HepG2 (cell line): ENCODE measurements at regions not wholly inside any gene's neighbourhood (a gene's known extent, or its start where the extent isn't known, plus 50 kb on each side); places are given as distances from the start of the nearest gene placed in this dataset.

Source experiments
- EZH2 ChIP-seq: conservative IDR thresholded peaks from 2 replicates; pipeline ENCODE4 v1.6.1; 2012; ENCODE audit warnings: mild to moderate bottlenecking, low read depth, low read length, moderate library complexity
- TF ChIP-seq, protein P1 (sequence below): sonication (generic); formaldehyde crosslinking; IDR thresholded peaks from 2 replicates; pipeline ENCODE4 v1.5.0; 2020; ENCODE audit warnings: mild to moderate bottlenecking, missing genetic modification reagents, moderate library complexity

DNA sequence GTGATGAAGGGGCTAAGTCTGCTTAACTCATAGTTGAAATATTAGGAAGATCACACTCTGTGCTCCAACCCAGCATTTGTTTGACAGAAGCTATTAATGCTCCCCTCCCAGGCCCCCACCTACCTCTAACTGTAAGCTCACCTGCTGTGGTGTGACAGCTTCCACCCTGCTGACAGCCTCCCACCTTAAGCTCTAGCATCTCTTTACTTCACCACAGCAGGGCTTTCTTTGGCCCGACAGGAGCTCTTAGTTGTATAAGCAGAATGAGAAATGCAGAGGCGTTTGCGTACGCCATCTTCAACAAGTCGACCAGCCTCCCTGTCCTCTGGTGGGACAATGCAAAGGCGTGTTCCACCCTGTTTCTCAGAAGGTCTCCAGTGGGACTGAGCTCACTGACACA, 80.1 kb upstream of the OSBPL8 start:
- TF ChIP-seq, protein P1, sequence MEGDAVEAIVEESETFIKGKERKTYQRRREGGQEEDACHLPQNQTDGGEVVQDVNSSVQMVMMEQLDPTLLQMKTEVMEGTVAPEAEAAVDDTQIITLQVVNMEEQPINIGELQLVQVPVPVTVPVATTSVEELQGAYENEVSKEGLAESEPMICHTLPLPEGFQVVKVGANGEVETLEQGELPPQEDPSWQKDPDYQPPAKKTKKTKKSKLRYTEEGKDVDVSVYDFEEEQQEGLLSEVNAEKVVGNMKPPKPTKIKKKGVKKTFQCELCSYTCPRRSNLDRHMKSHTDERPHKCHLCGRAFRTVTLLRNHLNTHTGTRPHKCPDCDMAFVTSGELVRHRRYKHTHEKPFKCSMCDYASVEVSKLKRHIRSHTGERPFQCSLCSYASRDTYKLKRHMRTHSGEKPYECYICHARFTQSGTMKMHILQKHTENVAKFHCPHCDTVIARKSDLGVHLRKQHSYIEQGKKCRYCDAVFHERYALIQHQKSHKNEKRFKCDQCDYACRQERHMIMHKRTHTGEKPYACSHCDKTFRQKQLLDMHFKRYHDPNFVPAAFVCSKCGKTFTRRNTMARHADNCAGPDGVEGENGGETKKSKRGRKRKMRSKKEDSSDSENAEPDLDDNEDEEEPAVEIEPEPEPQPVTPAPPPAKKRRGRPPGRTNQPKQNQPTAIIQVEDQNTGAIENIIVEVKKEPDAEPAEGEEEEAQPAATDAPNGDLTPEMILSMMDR, result no peak
- no peak for TF ChIP-seq EZH2
